ENCODE measurements at regions not wholly inside any gene's neighbourhood (a gene's known extent, or its start where the extent isn't known, plus 50 kb on each side); places are given as distances from the start of the nearest gene placed in this dataset.

DNA sequence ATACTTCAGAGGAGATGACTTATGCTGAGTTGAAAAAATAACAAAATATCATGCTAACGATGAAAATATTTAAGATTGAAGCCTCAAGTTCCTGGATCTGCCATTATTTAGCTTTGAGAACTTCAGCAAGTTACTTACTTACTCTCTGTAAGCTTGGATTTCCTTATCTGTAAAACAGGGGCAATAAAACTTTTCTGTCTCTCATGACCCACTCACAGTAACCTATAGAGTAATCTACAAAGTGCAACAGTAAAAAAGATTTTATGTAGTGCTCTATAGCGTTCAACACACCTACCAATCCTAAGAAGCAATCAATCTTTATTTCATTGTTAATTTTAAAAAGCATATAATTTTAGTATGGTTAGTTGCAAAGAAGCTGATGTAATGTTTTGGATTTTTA, 478.6 kb downstream of the ZIC1 start:
- intact Hi-C loops (cut with DNase I), result no loop called here
- Histone ChIP-seq H3K36me3 (no peaks in the 10 kb centered on the region), H3K9me3 (no peaks in the 10 kb centered on the region), H3K4me3 (no peak overlapping the region), H3K4me1 (no peaks in the 10 kb centered on the region), H3K27ac (no peak overlapping the region), H3K27me3 (no peaks in the 10 kb centered on the region)
- TF ChIP-seq POLR2A (IDR thresholded peaks at IDR 0.05) (no peak), POLR2AphosphoS5 (IDR thresholded peaks at IDR 0.05; ENCODE audit: insufficient read depth in 1 of 2, low read depth in 1 of 2) (no peak)
- TF ChIP-seq, protein P1, sequence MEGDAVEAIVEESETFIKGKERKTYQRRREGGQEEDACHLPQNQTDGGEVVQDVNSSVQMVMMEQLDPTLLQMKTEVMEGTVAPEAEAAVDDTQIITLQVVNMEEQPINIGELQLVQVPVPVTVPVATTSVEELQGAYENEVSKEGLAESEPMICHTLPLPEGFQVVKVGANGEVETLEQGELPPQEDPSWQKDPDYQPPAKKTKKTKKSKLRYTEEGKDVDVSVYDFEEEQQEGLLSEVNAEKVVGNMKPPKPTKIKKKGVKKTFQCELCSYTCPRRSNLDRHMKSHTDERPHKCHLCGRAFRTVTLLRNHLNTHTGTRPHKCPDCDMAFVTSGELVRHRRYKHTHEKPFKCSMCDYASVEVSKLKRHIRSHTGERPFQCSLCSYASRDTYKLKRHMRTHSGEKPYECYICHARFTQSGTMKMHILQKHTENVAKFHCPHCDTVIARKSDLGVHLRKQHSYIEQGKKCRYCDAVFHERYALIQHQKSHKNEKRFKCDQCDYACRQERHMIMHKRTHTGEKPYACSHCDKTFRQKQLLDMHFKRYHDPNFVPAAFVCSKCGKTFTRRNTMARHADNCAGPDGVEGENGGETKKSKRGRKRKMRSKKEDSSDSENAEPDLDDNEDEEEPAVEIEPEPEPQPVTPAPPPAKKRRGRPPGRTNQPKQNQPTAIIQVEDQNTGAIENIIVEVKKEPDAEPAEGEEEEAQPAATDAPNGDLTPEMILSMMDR (IDR thresholded peaks at IDR 0.05), result no peak
- no peak for DNase-seq (ENCODE audit: extremely low spot score in 2 of 2)

DNA sequence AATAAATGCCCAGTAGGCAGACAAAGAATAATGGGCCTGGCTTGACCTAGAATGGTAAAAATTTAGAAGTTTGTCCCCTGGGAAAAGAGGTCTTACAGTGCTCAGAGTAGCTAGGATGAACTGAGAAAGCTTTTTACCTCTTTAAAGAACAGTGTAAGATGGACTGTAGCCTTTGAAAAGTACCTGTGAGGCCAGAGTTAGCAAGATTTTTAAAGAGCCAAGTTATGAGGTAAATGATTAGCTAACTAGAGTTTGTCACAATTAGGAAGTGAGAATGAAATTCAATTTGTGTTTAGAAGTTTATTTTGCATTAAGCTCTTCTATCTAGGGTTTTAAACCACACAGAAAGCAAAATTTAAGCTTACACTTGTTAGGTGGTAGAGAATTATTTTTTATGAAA, 480.9 kb downstream of the ZIC1 start:
- no peaks in the 10 kb centered on the region for H3K9me3 ChIP-seq
- no peaks in the 10 kb centered on the region for H3K36me3 ChIP-seq
- H3K27ac ChIP-seq, result no peak overlapping the region
- no peak for DNase-seq (ENCODE audit: extremely low spot score in 2 of 2)
- H3K27me3 ChIP-seq, result no peaks in the 10 kb centered on the region
- TF ChIP-seq, protein P1 (IDR thresholded peaks at IDR 0.05), result no peak
- TF ChIP-seq POLR2AphosphoS5 (IDR thresholded peaks at IDR 0.05; ENCODE audit: insufficient read depth in 1 of 2, low read depth in 1 of 2), result no peak
- no peak for TF ChIP-seq POLR2A (IDR thresholded peaks at IDR 0.05)
- no peak overlapping the region for H3K4me3 ChIP-seq
- intact Hi-C loops (cut with DNase I), result no loop called here
- no peaks in the 10 kb centered on the region for H3K4me1 ChIP-seq

DNA sequence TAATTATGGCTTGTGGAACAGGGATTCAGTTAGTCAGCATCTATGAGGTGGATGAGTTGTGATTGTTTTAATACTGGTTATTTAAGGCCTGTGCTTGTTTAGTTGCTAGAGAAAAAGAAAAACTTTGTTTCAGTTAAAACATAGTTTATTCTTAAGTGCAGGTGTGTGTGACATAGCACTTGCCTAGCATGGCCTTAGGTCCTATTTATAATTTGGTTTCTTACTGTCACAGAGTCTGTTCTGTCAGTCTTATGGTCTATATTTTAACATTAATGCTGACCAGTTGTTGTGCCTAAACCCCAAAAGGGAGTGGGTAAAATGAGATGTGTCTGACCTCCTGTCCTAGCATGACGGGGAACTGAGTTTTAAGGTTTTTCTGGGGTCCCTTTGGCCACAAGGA, 486.3 kb downstream of the ZIC1 start:
- no peaks in the 10 kb centered on the region for H3K27me3 ChIP-seq
- H3K36me3 ChIP-seq, result no peaks in the 10 kb centered on the region
- no peak overlapping the region for H3K27ac ChIP-seq
- no peak overlapping the region for H3K4me3 ChIP-seq
- DNase-seq (ENCODE audit: extremely low spot score in 2 of 2), result no peak
- intact Hi-C loops (cut with DNase I), result no loop called here
- no peaks in the 10 kb centered on the region for H3K4me1 ChIP-seq
- no peaks in the 10 kb centered on the region for H3K9me3 ChIP-seq
- no peak for TF ChIP-seq POLR2A (IDR thresholded peaks at IDR 0.05)
- TF ChIP-seq POLR2AphosphoS5 (IDR thresholded peaks at IDR 0.05; ENCODE audit: insufficient read depth in 1 of 2, low read depth in 1 of 2), result no peak

DNA sequence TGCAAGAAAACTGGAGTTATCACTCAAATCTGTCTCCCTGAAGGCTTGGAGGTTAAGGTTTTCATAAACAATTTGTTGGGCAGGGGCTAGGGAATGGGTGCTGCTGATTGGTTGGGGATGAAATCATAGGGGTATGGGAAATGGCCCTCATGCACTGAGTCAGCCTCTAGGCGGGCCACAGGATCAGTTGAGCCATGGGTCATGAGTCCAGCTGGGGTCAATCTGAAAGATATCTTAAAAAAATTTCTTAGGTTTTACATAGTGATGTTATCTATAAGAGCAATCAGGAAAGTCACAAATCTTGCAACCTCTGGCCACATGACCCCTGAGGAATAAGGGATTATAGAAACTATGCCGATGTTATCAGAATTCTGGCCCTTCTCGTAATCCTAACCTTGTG, 491.7 kb downstream of the ZIC1 start:
- Histone ChIP-seq H3K9me3 (no peaks in the 10 kb centered on the region), H3K27ac (no peak overlapping the region), H3K27me3 (no peaks in the 10 kb centered on the region), H3K4me1 (no peaks in the 10 kb centered on the region), H3K4me3 (no peak overlapping the region), H3K36me3 (no peaks in the 10 kb centered on the region)
- no peak for DNase-seq (ENCODE audit: extremely low spot score in 2 of 2)
- no peak for TF ChIP-seq POLR2AphosphoS5 (IDR thresholded peaks at IDR 0.05; ENCODE audit: insufficient read depth in 1 of 2, low read depth in 1 of 2)
- TF ChIP-seq, protein P1 (IDR thresholded peaks at IDR 0.05), result no peak
- TF ChIP-seq POLR2A (IDR thresholded peaks at IDR 0.05), result no peak
- intact Hi-C loops (cut with DNase I), result no loop called here

DNA sequence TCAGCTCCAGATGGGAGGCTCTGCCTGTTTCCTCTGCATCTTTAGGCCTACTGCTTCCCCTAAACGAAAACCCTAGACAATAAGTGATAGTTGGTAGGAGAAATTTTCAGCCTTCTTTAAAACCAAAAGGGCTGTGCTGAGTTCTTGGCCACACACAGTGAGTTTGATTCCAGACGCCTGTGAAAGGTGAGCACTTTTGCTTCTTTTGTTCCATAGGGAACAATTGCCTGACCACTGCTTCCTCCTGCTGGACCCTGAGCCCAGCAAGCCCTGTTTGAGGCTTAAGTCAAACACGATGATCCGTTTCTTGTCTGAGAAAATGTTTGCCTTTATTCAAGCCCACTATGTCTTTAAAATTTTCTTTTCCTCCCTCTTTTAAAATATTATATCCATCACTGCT, 493.9 kb downstream of the ZIC1 start:
- H3K4me1 ChIP-seq, result no peaks in the 10 kb centered on the region
- DNase-seq (ENCODE audit: extremely low spot score in 2 of 2), result no peak
- no peaks in the 10 kb centered on the region for H3K27me3 ChIP-seq
- H3K4me3 ChIP-seq, result no peak overlapping the region
- no peak overlapping the region for H3K27ac ChIP-seq
- TF ChIP-seq POLR2A (IDR thresholded peaks at IDR 0.05) (no peak), POLR2AphosphoS5 (IDR thresholded peaks at IDR 0.05; ENCODE audit: insufficient read depth in 1 of 2, low read depth in 1 of 2) (no peak)
- TF ChIP-seq, protein P1 (IDR thresholded peaks at IDR 0.05), result no peak
- H3K9me3 ChIP-seq, result no peaks in the 10 kb centered on the region
- no peaks in the 10 kb centered on the region for H3K36me3 ChIP-seq
- intact Hi-C loops (cut with DNase I), result no loop called here

DNA sequence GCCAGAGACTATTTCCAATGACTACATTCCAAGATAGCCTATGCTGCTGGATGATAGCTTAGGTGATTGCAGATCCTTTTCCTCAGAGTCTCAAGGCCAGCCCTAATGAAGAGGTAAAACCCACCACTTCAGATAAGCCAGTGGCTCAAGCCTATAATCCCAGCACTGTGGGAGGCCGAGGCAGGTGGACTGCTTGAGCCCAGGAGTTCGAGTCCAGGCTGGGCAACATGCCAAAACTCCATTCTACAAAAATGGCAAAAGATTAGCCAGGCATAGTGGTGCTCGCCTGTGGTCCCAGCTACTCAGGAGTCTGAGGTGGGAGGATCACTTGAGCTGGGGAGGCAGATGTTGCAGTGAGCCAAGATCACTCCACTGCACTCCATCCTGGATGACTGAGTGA, 495.3 kb downstream of the ZIC1 start:
- DNase-seq (ENCODE audit: extremely low spot score in 2 of 2), result no peak
- no peaks in the 10 kb centered on the region for H3K27me3 ChIP-seq
- no peak for TF ChIP-seq POLR2A (IDR thresholded peaks at IDR 0.05)
- no peak for TF ChIP-seq POLR2AphosphoS5 (IDR thresholded peaks at IDR 0.05; ENCODE audit: insufficient read depth in 1 of 2, low read depth in 1 of 2)
- TF ChIP-seq, protein P1 (IDR thresholded peaks at IDR 0.05), result no peak
- intact Hi-C loops (cut with DNase I), result no loop called here
- no peak overlapping the region for H3K4me3 ChIP-seq
- no peak overlapping the region for H3K27ac ChIP-seq
- no peaks in the 10 kb centered on the region for H3K9me3 ChIP-seq
- H3K4me1 ChIP-seq, result no peaks in the 10 kb centered on the region
- H3K36me3 ChIP-seq, result no peaks in the 10 kb centered on the region
